Calu3 (cell line): ENCODE measurements at regions not wholly inside any gene's neighbourhood (a gene's known extent, or its start where the extent isn't known, plus 50 kb on each side); places are given as distances from the start of the nearest gene placed in this dataset.
A peak's percentile ranks its signal among the peaks of the same experiment; 100 is the strongest.

Experiments used
- BruUV-seq: library from RNA; stranded (reverse); fragments of 400-500 nt; replicated peaks from 2 replicates; lab custom pipeline; 2021; lab: Mats Ljungman, UMichigan
- CTCF ChIA-PET: fragments of 300-600 bp; sonication (Branson Sonifier 250); formaldehyde crosslinking; loops from one replicate; lab custom pipeline; 2022; ENCODE audit warnings: antibody characterized with exemption; lab: Charles Lee
- DNase-seq: peaks from one replicate; pipeline ENCODE4 v3.0.0; 2022
- H3K27ac Mint-ChIP-seq: one replicate; pipeline ENCODE4 v1.8.0; 2022; ENCODE audit warnings: mixed read lengths; ENCODE audit not compliant: unreplicated experiment
- H3K27me3 Mint-ChIP-seq: one replicate; pipeline ENCODE4 v1.8.0; 2022; ENCODE audit warnings: mixed read lengths; ENCODE audit not compliant: unreplicated experiment
- H3K36me3 Mint-ChIP-seq: one replicate; pipeline ENCODE4 v1.8.0; 2022; ENCODE audit warnings: mild to moderate bottlenecking, moderate library complexity, mixed read lengths; ENCODE audit not compliant: insufficient read depth, unreplicated experiment
- H3K4me1 Mint-ChIP-seq: one replicate; pipeline ENCODE4 v1.8.0; 2022; ENCODE audit warnings: mild to moderate bottlenecking, low read depth, mixed read lengths; ENCODE audit not compliant: unreplicated experiment
- H3K4me3 Mint-ChIP-seq: one replicate; pipeline ENCODE4 v1.8.0; 2022; ENCODE audit warnings: mild to moderate bottlenecking, low read depth, moderate library complexity, mixed read lengths; ENCODE audit not compliant: unreplicated experiment
- H3K9me3 Mint-ChIP-seq: one replicate; pipeline ENCODE4 v1.8.0; 2022; ENCODE audit warnings: low read depth, mixed read lengths; ENCODE audit not compliant: unreplicated experiment
- intact Hi-C: fragments of 100-400 bp; cut with micrococcal nuclease; formaldehyde crosslinking; loops from one replicate; pipeline ENCODE4 v1.10.0; 2022; ENCODE audit not compliant: unreplicated experiment
- TF ChIP-seq, protein P1 (sequence below): fragments of 200-600 bp; IDR thresholded peaks from one replicate; pipeline ENCODE4 v1.8.0; 2022; ENCODE audit warnings: antibody characterized with exemption; ENCODE audit not compliant: unreplicated experiment

DNA sequence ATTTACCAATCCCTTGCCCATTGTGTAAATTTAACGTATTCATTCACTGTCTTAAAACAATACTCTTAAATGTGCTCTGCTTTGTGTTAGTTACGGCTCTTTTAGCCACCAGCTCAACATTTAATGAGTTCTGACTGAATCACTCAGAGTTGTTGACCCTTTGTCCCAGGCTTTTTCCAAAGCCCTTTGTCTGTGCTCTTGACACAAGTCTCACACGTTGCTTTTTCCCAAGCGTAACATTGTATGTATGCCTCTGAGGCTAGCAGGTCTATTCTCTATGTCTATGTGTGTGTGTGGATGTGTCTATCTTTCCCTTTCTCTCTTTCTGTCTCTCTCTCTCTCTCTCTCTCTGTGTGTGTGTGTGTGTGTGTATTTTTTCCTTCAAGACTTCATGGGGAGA is 435.4 kb upstream of the GOLIM4 start:
- Mint-ChIP-seq H3K9me3 (no peaks in the 10 kb centered on the region), H3K36me3 (no peaks in the 10 kb centered on the region), H3K4me1 (no peaks in the 10 kb centered on the region), H3K27ac (no peak overlapping the region), H3K27me3 (no peaks in the 10 kb centered on the region), H3K4me3 (no peak overlapping the region)
- intact Hi-C loops: no loop called here
- DNase-seq: no peak
- CTCF ChIA-PET: no interaction called here
- BruUV-seq: no TSS peak
- TF ChIP-seq, protein P1, sequence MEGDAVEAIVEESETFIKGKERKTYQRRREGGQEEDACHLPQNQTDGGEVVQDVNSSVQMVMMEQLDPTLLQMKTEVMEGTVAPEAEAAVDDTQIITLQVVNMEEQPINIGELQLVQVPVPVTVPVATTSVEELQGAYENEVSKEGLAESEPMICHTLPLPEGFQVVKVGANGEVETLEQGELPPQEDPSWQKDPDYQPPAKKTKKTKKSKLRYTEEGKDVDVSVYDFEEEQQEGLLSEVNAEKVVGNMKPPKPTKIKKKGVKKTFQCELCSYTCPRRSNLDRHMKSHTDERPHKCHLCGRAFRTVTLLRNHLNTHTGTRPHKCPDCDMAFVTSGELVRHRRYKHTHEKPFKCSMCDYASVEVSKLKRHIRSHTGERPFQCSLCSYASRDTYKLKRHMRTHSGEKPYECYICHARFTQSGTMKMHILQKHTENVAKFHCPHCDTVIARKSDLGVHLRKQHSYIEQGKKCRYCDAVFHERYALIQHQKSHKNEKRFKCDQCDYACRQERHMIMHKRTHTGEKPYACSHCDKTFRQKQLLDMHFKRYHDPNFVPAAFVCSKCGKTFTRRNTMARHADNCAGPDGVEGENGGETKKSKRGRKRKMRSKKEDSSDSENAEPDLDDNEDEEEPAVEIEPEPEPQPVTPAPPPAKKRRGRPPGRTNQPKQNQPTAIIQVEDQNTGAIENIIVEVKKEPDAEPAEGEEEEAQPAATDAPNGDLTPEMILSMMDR: no peak

DNA sequence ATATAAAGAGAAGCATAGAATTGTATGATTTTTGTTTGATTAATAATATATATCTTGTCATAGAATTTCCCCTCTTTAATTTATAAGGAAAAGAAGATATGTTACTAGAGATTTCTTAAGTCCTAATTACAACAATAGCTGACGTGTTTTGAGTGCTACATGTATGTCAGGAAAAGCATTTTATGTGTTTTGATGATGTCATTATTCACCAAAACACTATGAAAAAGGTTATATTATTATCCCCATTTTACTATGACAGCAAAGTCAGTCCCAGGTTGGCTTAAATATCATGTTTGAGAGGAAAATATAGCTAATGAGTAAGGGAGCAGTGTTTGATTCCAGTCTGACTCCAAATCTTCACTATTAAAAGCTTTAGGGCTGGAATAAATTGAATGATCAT is 428.4 kb upstream of the GOLIM4 start:
- intact Hi-C loops: no loop called here
- no peaks in the 10 kb centered on the region for H3K4me1 Mint-ChIP-seq
- H3K36me3 Mint-ChIP-seq: no peaks in the 10 kb centered on the region
- no peak for DNase-seq
- no peak overlapping the region for H3K4me3 Mint-ChIP-seq
- TF ChIP-seq, protein P1: no peak
- no peaks in the 10 kb centered on the region for H3K27me3 Mint-ChIP-seq
- H3K9me3 Mint-ChIP-seq: no peaks in the 10 kb centered on the region
- no peak overlapping the region for H3K27ac Mint-ChIP-seq
- CTCF ChIA-PET: no interaction called here
- BruUV-seq: no TSS peak

DNA sequence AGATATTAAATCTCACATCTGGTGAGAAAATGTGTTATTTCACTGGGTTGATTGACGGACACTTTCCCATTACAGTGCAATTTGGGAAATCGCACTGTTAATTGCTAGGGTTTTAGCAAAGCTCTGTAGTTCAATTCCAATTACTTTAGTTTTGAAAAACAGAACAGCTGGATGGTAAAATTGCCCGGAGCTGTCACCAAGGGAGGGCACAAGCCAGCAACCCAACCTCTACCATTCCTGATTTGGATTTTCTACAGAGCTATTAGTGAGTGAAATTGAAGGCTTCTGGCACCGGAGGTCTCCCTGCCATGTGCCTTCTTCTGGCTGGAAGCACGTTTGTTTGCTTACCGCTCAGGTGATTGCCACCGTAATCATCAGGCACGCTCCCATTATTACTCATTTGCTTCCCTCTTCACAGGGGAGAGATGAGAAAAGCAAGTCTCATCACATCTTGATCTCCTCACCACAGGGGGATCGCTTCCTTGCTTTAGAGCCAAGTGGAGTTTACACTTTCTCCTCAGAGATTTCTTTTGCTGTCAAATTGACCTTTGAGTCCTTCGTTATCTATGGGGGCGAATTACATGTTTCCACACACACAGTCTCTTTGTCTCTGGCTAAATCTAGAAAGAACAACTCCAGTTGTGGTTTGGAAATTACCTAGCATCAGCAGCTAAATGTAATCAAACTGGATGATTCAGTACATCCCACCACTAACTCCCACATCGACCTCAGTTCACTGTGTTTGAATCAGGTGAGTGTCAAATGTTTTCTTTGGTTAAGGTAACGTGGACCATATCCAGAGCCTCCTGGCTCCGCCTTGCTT is 421.7 kb upstream of the GOLIM4 start:
- CTCF ChIA-PET: interaction anchor here (0.6 to 1.2 kb wide), 3 partner anchors 306 to 1148 kb away, joined by 3 to 9 read pairs (median 5); no protein-coding TSS in a partner anchor
- DNase-seq: peak; percentile 43
- intact Hi-C loops: loop anchor here (10.0 kb wide), 1 partner anchor 1227 kb away; no protein-coding TSS in a partner anchor
- Mint-ChIP-seq H3K36me3 (no peaks in the 10 kb centered on the region), H3K27me3 (no peaks in the 10 kb centered on the region), H3K4me1 (peaks cover 10% of the 10 kb centered on the region), H3K4me3 (peak overlapping the region; percentile 50), H3K9me3 (no peaks in the 10 kb centered on the region), H3K27ac (peak overlapping the region; percentile 26)
- TF ChIP-seq, protein P1: no peak
- BruUV-seq: no TSS peak

DNA sequence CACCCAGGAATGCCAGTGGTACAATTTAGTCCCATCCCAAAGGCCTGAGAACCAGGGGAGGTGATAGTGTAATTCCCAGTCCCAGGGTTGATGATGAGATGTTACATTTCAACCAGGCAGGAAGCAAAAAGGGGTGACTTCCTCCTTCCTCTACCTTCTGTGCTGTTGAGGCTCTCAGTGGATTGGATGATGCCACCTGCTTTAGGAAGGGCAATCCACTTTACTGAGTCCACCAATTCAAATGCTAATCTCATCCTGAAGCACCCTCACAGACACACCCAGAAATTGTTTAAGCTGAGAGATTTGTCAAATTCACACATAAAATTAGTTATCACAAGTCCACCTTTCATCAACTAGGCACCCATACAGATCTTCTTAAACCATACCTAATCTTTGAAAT is 418.5 kb upstream of the GOLIM4 start:
- CTCF ChIA-PET: no interaction called here
- intact Hi-C loops: loop anchor here (10.0 kb wide), 1 partner anchor 1231 kb away; no protein-coding TSS in a partner anchor
- no peaks in the 10 kb centered on the region for H3K27me3 Mint-ChIP-seq
- H3K36me3 Mint-ChIP-seq: no peaks in the 10 kb centered on the region
- no peak for DNase-seq
- TF ChIP-seq, protein P1: no peak
- BruUV-seq: no TSS peak
- H3K4me1 Mint-ChIP-seq: peaks cover 10% of the 10 kb centered on the region
- H3K27ac Mint-ChIP-seq: no peak overlapping the region
- no peaks in the 10 kb centered on the region for H3K9me3 Mint-ChIP-seq
- H3K4me3 Mint-ChIP-seq: no peak overlapping the region
